Loucy (cell line): ENCODE measurements at regions not wholly inside any gene's neighbourhood (a gene's known extent, or its start where the extent isn't known, plus 50 kb on each side); places are given as distances from the start of the nearest gene placed in this dataset.

ENCODE experiments used
- H2AFZ ChIP-seq: fragments of 200-600 bp; sonication (generic); 2 replicates; pipeline ENCODE4 v1.6.0; 2016; ENCODE audit warnings: antibody characterized with exemption, mild to moderate bottlenecking, low read length, moderate library complexity
- H3F3A ChIP-seq: fragments of 200-600 bp; 2 replicates; pipeline ENCODE4 v1.6.0; 2016; ENCODE audit warnings: antibody characterized with exemption, low read depth, mild to moderate bottlenecking
- H3K27me3 ChIP-seq: fragments of 200-600 bp; sonication (generic); 2 replicates; pipeline ENCODE4 v1.6.1; 2014; ENCODE audit warnings: low read length, mild to moderate bottlenecking; ENCODE audit not compliant: insufficient read depth, poor library complexity, severe bottlenecking
- H3K36me3 ChIP-seq: fragments of 200-600 bp; sonication (generic); 2 replicates; pipeline ENCODE4 v1.6.1; 2016; ENCODE audit warnings: low read length; ENCODE audit not compliant: insufficient read depth
- H3K4me1 ChIP-seq: fragments of 200-600 bp; sonication (generic); 2 replicates; pipeline ENCODE4 v1.5.1; 2014; ENCODE audit warnings: low read length, mild to moderate bottlenecking; ENCODE audit not compliant: insufficient read depth, poor library complexity, severe bottlenecking
- H3K4me2 ChIP-seq: fragments of 200-600 bp; sonication (generic); 2 replicates; pipeline ENCODE4 v1.6.0; 2014; ENCODE audit warnings: antibody characterized with exemption, low read length, low read depth, mild to moderate bottlenecking; ENCODE audit not compliant: poor library complexity, severe bottlenecking
- H3K4me3 ChIP-seq: fragments of 200-600 bp; sonication (generic); 2 replicates; pipeline ENCODE4 v1.5.1; 2014; ENCODE audit warnings: low read length, mild to moderate bottlenecking, mixed read lengths; ENCODE audit not compliant: poor library complexity, severe bottlenecking
- H3K79me2 ChIP-seq: fragments of 200-600 bp; sonication (generic); 2 replicates; pipeline ENCODE4 v1.6.1; 2014; ENCODE audit warnings: low read length; ENCODE audit not compliant: insufficient read depth
- H3K9ac ChIP-seq: fragments of 200-600 bp; sonication (generic); 2 replicates; pipeline ENCODE4 v1.6.0; 2014; ENCODE audit warnings: mild to moderate bottlenecking, low read depth, low read length, moderate library complexity; ENCODE audit not compliant: poor library complexity, severe bottlenecking
- H3K9me2 ChIP-seq: fragments of 200-600 bp; sonication (generic); replicated peaks from 2 replicates; pipeline ENCODE4 v1.6.1; 2016; ENCODE audit warnings: low read depth, low read length, mixed read lengths
- H3K9me3 ChIP-seq: fragments of 200-600 bp; sonication (generic); 2 replicates; pipeline ENCODE4 v1.6.1; 2014; ENCODE audit warnings: mild to moderate bottlenecking, antibody characterized with exemption, low read length, low read depth; ENCODE audit not compliant: insufficient read depth
- H4K20me1 ChIP-seq: fragments of 200-600 bp; sonication (generic); 2 replicates; pipeline ENCODE4 v1.6.0; 2014; ENCODE audit warnings: antibody characterized with exemption, low read length, mild to moderate bottlenecking; ENCODE audit not compliant: insufficient read depth, poor library complexity, severe bottlenecking
- CTCF ChIP-seq: fragments of 200-600 bp; sonication (generic); conservative IDR thresholded peaks from 2 replicates; pipeline ENCODE4 v1.5.1; 2014; ENCODE audit warnings: mild to moderate bottlenecking, antibody characterized with exemption, low read length
- EZH2phosphoT487 ChIP-seq: fragments of 200-600 bp; IDR thresholded peaks from 2 replicates; pipeline ENCODE4 v1.6.1; 2018; ENCODE audit warnings: antibody characterized with exemption, mild to moderate bottlenecking, moderate library complexity, borderline replicate concordance

- H3K4me2 ChIP-seq, result no peak overlapping the region
- H3K27me3 ChIP-seq, result no peaks in the 10 kb centered on the region
- no peaks in the 10 kb centered on the region for H4K20me1 ChIP-seq
- H3K4me1 ChIP-seq, result no peaks in the 10 kb centered on the region
- no peak overlapping the region for H2AFZ ChIP-seq
- no peaks in the 10 kb centered on the region for H3F3A ChIP-seq
- H3K9me2 ChIP-seq, result no peaks in the 10 kb centered on the region
- TF ChIP-seq CTCF, result no peak
- TF ChIP-seq EZH2phosphoT487, result no peak
- H3K9me3 ChIP-seq, result no peaks in the 10 kb centered on the region
- H3K9ac ChIP-seq, result no peak overlapping the region
- no peaks in the 10 kb centered on the region for H3K36me3 ChIP-seq
- no peaks in the 10 kb centered on the region for H3K79me2 ChIP-seq
- no peak overlapping the region for H3K4me3 ChIP-seq
These were observed 54.8 kb downstream of the NOG start for GRCh38 chr17:56648321-56648720.

GRCh38 chr17:56648806-56649205 is 55.3 kb downstream of the NOG start:
- Histone ChIP-seq H3K79me2 (no peaks in the 10 kb centered on the region), H3K4me1 (no peaks in the 10 kb centered on the region), H4K20me1 (no peaks in the 10 kb centered on the region), H3K36me3 (no peaks in the 10 kb centered on the region), H3K9me2 (no peaks in the 10 kb centered on the region), H3K4me3 (no peak overlapping the region), H3F3A (no peaks in the 10 kb centered on the region), H3K9ac (no peak overlapping the region), H3K27me3 (no peaks in the 10 kb centered on the region), H2AFZ (no peak overlapping the region), H3K4me2 (no peak overlapping the region), H3K9me3 (no peaks in the 10 kb centered on the region)
- no peak for TF ChIP-seq CTCF

GRCh38 chr17:56652628-56653027 is 59.1 kb downstream of the NOG start:
- TF ChIP-seq EZH2phosphoT487, result no peak
- TF ChIP-seq CTCF, result no peak
- no peak overlapping the region for H2AFZ ChIP-seq
- no peaks in the 10 kb centered on the region for H3F3A ChIP-seq
- no peak overlapping the region for H3K9ac ChIP-seq
- H3K27me3 ChIP-seq, result no peaks in the 10 kb centered on the region
- H3K4me1 ChIP-seq, result peaks cover 24% of the 10 kb centered on the region
- H3K9me3 ChIP-seq, result no peaks in the 10 kb centered on the region
- H3K4me2 ChIP-seq, result no peak overlapping the region
- no peaks in the 10 kb centered on the region for H3K36me3 ChIP-seq
- H3K9me2 ChIP-seq, result no peaks in the 10 kb centered on the region
- no peaks in the 10 kb centered on the region for H4K20me1 ChIP-seq
- H3K79me2 ChIP-seq, result no peaks in the 10 kb centered on the region
- H3K4me3 ChIP-seq, result no peak overlapping the region
